GM19397 (cell line): ENCODE measurements at regions not wholly inside any gene's neighbourhood (a gene's known extent, or its start where the extent isn't known, plus 50 kb on each side); places are given as distances from the start of the nearest gene placed in this dataset.
"Not testable (repeated sequence)": the region's sequence is repeated elsewhere in the genome, so short reads cannot be mapped to it uniquely, and the experiment has no call there.

Experiments
- ATAC-seq: cut with Tn5 transposase; IDR thresholded peaks from one replicate; pipeline ENCODE4 v1.9.1; 2021; ENCODE audit warnings: mild to moderate bottlenecking, moderate library complexity; ENCODE audit not compliant: unreplicated experiment

DNA sequence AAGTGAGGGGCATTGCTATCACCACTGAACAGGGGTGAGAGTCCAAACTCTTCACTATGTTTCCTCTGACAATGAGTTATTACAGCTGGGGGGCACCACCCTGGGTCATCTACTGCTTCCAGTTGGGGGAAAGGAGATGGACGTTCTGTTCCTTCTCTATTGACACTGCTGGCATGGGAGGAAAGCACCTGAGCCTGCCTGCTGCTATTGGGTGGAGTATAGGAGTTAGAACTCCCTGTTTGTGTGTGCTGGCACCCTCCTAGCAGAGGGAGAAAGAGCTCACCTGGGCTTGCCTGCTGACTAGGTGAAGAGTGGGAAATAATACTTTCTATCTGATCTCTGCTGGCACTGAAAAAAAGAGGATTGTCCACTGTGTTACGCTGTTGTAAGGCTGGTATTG lies 163.8 kb downstream of the MSN start:
- ATAC-seq, result no peak

GRCh38 chrX:65828599-65828998 lies 161.1 kb downstream of the MSN start:
- no peak for ATAC-seq

DNA sequence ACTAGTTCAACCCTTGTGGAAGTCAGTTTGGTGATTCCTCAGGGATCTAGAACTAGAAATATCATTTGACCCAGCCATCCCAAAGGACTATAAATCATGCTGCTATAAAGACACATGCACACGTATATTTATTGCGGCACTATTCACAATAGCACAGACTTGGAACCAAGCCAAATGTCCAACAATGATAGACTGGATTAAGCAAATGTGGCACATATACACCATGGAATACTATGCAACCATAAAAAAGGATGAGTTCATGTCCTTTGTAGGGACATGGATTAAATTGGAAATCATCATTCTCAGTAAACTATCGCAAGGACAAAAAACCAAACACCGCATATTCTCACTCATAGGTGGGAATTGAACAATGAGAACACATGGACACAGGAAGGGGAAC lies 157.8 kb downstream of the MSN start:
- not testable (repeated sequence) for ATAC-seq

DNA sequence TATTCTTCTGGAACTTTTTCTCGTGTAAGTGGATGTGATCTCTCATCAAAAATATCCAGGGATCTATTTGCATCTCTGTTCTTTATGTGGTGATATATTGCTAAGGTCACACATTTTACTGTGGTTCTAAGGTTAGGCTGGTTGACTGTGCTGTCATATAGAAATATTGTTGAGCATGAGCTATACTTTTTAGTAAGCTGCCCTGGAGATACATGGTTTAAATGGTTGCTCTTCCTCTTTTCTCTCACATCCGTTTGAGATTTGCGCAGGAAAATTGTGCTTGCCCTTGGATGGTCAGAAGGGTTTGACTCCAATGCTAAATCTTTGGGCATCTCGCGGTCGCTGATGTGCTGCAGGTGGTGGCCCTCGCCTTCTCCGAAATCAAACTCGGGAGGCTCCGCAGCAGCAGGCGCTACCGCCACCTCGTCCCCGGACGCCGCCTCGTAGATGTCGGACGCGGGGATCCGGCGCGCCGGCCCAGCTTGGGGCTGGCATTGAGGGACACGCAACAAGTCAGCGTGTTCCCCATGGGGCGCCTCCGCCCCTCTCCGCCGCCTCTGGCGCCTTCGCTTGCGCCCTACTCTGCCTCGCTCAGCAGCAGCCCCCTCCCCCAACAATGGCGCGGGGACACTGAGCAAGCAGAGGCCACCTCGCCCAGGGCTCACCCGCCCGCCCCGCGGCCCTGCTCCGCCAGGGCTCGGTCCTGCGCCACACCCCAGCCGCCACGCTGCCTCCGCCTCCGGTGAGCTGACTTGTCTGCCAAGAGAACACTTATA lies 154.5 kb downstream of the MSN start:
- peak; percentile 71 for ATAC-seq

DNA sequence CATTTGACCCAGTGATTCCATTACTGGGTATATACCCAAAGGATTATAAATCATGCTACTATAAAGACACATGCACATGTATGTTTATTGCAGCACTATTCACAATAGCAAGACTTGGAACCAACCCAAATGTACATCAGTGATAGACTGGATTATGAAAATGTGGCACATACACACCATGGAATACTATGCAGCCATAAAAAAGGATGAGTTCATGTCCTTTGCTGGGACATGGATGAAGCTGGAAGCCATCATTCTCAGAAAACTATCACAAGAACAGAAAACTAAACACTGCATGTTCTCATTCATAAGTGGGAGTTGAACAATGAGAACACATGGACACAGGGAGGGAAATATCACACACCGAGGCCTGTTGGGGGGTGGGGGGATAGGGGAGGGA lies 152.5 kb downstream of the MSN start:
- ATAC-seq, result not testable (repeated sequence)

GRCh38 chrX:65813245-65813644 lies 145.8 kb downstream of the MSN start:
- no peak for ATAC-seq

DNA sequence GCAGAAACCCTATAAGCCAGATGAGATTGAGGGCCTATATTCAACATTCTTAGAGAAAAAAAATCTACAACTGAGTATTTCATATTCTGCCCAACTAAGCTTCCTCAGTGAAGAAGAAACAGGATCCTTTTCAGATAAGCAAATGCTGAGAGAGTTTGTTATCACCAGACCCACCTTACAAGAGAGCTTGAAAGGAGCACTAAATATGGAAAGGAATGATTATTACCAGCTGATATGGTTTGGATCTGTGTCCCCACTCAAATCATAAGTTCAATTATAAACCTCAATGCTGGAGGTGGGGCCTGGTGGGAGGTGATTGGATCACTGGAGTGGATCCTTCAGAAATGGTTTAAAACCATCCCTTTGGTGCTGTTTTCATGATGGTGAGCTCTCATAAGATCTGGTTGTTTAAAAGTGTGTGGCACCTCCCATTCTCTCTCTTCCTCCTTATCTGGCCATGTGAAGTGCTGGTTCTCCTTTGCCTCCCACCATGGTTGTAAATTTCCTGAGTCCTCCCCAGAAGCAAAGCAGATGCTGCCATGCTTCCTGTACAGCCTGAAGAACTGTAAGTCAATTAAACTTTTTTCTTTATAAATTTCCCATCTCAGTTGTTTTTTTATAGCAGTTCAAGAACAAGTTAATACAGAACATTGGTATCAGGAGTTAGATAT lies 144.2 kb downstream of the MSN start:
- ATAC-seq, result no peak
